GM23338 (cell line): ENCODE measurements at regions not wholly inside any gene's neighbourhood (a gene's known extent, or its start where the extent isn't known, plus 50 kb on each side); places are given as distances from the start of the nearest gene placed in this dataset.

ENCODE experiments used
- ATAC-seq: fragments of 200-7000 bp; cut with Tn5 transposase; 3 replicates; pipeline ENCODE4 v1.9.1; 2020
- DNase-seq: peaks from one replicate; pipeline ENCODE4 v3.0.0-alpha.2; 2015; ENCODE audit warnings: low spot score
- H2AFZ ChIP-seq: fragments of 200-600 bp; sonication (generic); 2 replicates; pipeline ENCODE4 v1.8.0; 2016; ENCODE audit warnings: antibody characterized with exemption, mild to moderate bottlenecking, moderate library complexity
- H3F3A ChIP-seq: fragments of 200-600 bp; sonication (generic); replicated peaks from 2 replicates; pipeline ENCODE4 v1.8.0; 2017; ENCODE audit warnings: antibody characterized with exemption, mixed run types, low read depth
- H3K27ac ChIP-seq: fragments of 200-600 bp; sonication (generic); 2 replicates; pipeline ENCODE4 v1.6.1; 2016; ENCODE audit warnings: low read depth
- H3K27me3 ChIP-seq: fragments of 200-600 bp; sonication (generic); 2 replicates; pipeline ENCODE4 v1.8.0; 2016; ENCODE audit warnings: mild to moderate bottlenecking, mixed run types, moderate library complexity; ENCODE audit not compliant: insufficient read depth
- H3K36me3 ChIP-seq: fragments of 200-600 bp; sonication (generic); 2 replicates; pipeline ENCODE4 v1.8.0; 2016; ENCODE audit warnings: mild to moderate bottlenecking; ENCODE audit not compliant: insufficient read depth
- H3K4me1 ChIP-seq: fragments of 200-600 bp; sonication (generic); 2 replicates; pipeline ENCODE4 v1.8.0; 2016; ENCODE audit warnings: mild to moderate bottlenecking, moderate library complexity; ENCODE audit not compliant: insufficient read depth
- H3K4me2 ChIP-seq: fragments of 200-600 bp; sonication (generic); 2 replicates; pipeline ENCODE4 v1.7.1; 2017; ENCODE audit warnings: mixed run types
- H3K4me3 ChIP-seq: fragments of 200-600 bp; sonication (generic); 2 replicates; pipeline ENCODE4 v1.6.1; 2016; ENCODE audit warnings: mixed run types
- H3K79me2 ChIP-seq: fragments of 200-600 bp; sonication (generic); replicated peaks from 2 replicates; pipeline ENCODE4 v1.8.0; 2017; ENCODE audit warnings: mild to moderate bottlenecking; ENCODE audit not compliant: insufficient read depth
- H3K9me2 ChIP-seq: fragments of 200-600 bp; sonication (generic); 2 replicates; pipeline ENCODE4 v1.8.0; 2017; ENCODE audit not compliant: insufficient read depth
- H4K20me1 ChIP-seq: fragments of 200-600 bp; sonication (generic); replicated peaks from 2 replicates; pipeline ENCODE4 v1.8.0; 2017; ENCODE audit warnings: mild to moderate bottlenecking; ENCODE audit not compliant: insufficient read depth
- H3K27ac Mint-ChIP-seq: 2 replicates; pipeline ENCODE4 v1.8.0; 2020; ENCODE audit warnings: inconsistent platforms, mild to moderate bottlenecking, moderate library complexity, mixed read lengths
- H3K27me3 Mint-ChIP-seq: 3 replicates; pipeline ENCODE4 v1.8.0; 2022; ENCODE audit warnings: low read depth, mild to moderate bottlenecking, moderate library complexity, mixed read lengths, inconsistent platforms; ENCODE audit not compliant: insufficient read depth, poor library complexity
- H3K36me3 Mint-ChIP-seq: 3 replicates; pipeline ENCODE4 v1.8.0; 2021; ENCODE audit warnings: low read depth, mild to moderate bottlenecking, inconsistent platforms, moderate library complexity, mixed read lengths
- H3K4me1 Mint-ChIP-seq: 3 replicates; pipeline ENCODE4 v1.8.0; 2020; ENCODE audit warnings: mild to moderate bottlenecking, inconsistent platforms, mixed read lengths
- H3K4me3 Mint-ChIP-seq: 3 replicates; pipeline ENCODE4 v1.8.0; 2021; ENCODE audit warnings: moderate library complexity, mild to moderate bottlenecking, inconsistent platforms, mixed read lengths
- H3K9me3 Mint-ChIP-seq: 3 replicates; pipeline ENCODE4 v1.8.0; 2020; ENCODE audit warnings: moderate library complexity, mild to moderate bottlenecking, inconsistent platforms, mixed read lengths
- CREB1 ChIP-seq: fragments of 250-450 bp; sonication (Bioruptor Pico); IDR thresholded peaks from 2 replicates; pipeline ENCODE4 v1.5.0; 2020; ENCODE audit warnings: low read depth, mild to moderate bottlenecking, moderate library complexity
- EZH2 ChIP-seq: fragments of 200-600 bp; sonication (generic); IDR thresholded peaks from one replicate; pipeline ENCODE4 v1.8.0; 2017; ENCODE audit warnings: antibody characterized with exemption, mild to moderate bottlenecking, low read depth; ENCODE audit not compliant: unreplicated experiment
- EZH2phosphoT487 ChIP-seq: fragments of 200-600 bp; sonication (generic); IDR thresholded peaks from one replicate; pipeline ENCODE4 v1.8.1; 2018; ENCODE audit warnings: antibody characterized with exemption; ENCODE audit not compliant: unreplicated experiment
- JUNB ChIP-seq: IDR thresholded peaks from one replicate; pipeline ENCODE4 v1.6.1; 2016; ENCODE audit warnings: antibody characterized with exemption; ENCODE audit not compliant: unreplicated experiment
- NANOG ChIP-seq: IDR thresholded peaks from 2 replicates; pipeline ENCODE4 v1.6.1; 2016; ENCODE audit warnings: antibody characterized with exemption, borderline replicate concordance
- POLR2AphosphoS5 ChIP-seq: IDR thresholded peaks from 2 replicates; pipeline ENCODE4 v1.6.1; 2016; ENCODE audit warnings: antibody characterized with exemption, low read depth
- STAT1 ChIP-seq: IDR thresholded peaks from one replicate; pipeline ENCODE4 v1.6.1; 2016; ENCODE audit warnings: antibody characterized with exemption; ENCODE audit not compliant: unreplicated experiment
- ZNF114 ChIP-seq: fragments of 250-450 bp; sonication (Bioruptor Pico); IDR thresholded peaks from 2 replicates; pipeline ENCODE4 v1.5.0; 2020; ENCODE audit warnings: mild to moderate bottlenecking, moderate library complexity
- ZNF331 ChIP-seq: fragments of 250-450 bp; sonication (Bioruptor Pico); IDR thresholded peaks from 2 replicates; pipeline ENCODE4 v1.5.0; 2020; ENCODE audit warnings: low read depth, mild to moderate bottlenecking, moderate library complexity
- TF ChIP-seq, protein P1 (sequence below): fragments of 250-450 bp; sonication (Bioruptor Pico); IDR thresholded peaks from 2 replicates; pipeline ENCODE4 v1.5.0; 2020; ENCODE audit warnings: mild to moderate bottlenecking, moderate library complexity
- TF ChIP-seq, protein P2 (sequence below), 2 experiments: fragments of 200-600 bp in 1 of 2; sonication (generic) in 1 of 2; conservative IDR thresholded peaks; 2 replicates each; pipeline versions ENCODE4 v1.5.1 to v1.6.1; 2016 to 2017; ENCODE audit warnings: antibody characterized with exemption in 2 of 2, low read depth in 2 of 2, mild to moderate bottlenecking in 2 of 2, moderate library complexity in 1 of 2
- TF ChIP-seq, protein P3 (sequence below): IDR thresholded peaks from one replicate; pipeline ENCODE4 v1.6.1; 2018; ENCODE audit warnings: antibody characterized with exemption; ENCODE audit not compliant: unreplicated experiment
- TF ChIP-seq, protein P4 (sequence below): IDR thresholded peaks from 2 replicates; pipeline ENCODE4 v1.6.1; 2016; ENCODE audit warnings: antibody characterized with exemption

DNA sequence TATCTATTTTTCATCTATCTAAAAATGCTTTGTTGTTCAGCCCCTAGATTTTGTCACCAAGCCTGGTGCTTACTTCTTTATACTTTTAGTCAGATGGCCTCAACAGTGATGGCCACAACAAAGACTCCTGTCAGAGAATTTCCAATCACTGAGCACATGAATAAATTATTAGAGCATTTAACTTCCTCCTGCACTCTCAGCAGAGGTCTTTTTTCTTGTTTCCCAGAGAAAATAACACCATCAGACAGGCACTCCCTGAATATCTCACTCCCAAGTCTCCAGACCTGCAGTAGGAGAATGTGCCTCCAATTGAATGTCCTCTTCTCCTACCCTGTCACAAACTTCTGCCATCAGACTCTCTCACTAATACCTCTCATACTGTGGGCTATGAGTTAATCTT, 616.0 kb upstream of the NR5A2 start:
- H3K79me2 ChIP-seq: no peaks in the 10 kb centered on the region
- ATAC-seq (no peak), DNase-seq (no peak)
- Mint-ChIP-seq H3K27ac (no peak overlapping the region), H3K4me3 (no peak overlapping the region), H3K4me1 (0 out of 3 replicates have a peak, but pooled peaks cover 10% of the 10 kb centered on the region), H3K27me3 (peaks cover 3% of the 10 kb centered on the region), H3K9me3 (peaks cover 3% of the 10 kb centered on the region; the same call in 2 of the 3 replicates), H3K36me3 (peaks cover 3% of the 10 kb centered on the region; the same call in 1 of the 3 replicates)
- H3K4me1 ChIP-seq: no peaks in the 10 kb centered on the region
- H4K20me1 ChIP-seq: no peaks in the 10 kb centered on the region
- TF ChIP-seq, protein P1, sequence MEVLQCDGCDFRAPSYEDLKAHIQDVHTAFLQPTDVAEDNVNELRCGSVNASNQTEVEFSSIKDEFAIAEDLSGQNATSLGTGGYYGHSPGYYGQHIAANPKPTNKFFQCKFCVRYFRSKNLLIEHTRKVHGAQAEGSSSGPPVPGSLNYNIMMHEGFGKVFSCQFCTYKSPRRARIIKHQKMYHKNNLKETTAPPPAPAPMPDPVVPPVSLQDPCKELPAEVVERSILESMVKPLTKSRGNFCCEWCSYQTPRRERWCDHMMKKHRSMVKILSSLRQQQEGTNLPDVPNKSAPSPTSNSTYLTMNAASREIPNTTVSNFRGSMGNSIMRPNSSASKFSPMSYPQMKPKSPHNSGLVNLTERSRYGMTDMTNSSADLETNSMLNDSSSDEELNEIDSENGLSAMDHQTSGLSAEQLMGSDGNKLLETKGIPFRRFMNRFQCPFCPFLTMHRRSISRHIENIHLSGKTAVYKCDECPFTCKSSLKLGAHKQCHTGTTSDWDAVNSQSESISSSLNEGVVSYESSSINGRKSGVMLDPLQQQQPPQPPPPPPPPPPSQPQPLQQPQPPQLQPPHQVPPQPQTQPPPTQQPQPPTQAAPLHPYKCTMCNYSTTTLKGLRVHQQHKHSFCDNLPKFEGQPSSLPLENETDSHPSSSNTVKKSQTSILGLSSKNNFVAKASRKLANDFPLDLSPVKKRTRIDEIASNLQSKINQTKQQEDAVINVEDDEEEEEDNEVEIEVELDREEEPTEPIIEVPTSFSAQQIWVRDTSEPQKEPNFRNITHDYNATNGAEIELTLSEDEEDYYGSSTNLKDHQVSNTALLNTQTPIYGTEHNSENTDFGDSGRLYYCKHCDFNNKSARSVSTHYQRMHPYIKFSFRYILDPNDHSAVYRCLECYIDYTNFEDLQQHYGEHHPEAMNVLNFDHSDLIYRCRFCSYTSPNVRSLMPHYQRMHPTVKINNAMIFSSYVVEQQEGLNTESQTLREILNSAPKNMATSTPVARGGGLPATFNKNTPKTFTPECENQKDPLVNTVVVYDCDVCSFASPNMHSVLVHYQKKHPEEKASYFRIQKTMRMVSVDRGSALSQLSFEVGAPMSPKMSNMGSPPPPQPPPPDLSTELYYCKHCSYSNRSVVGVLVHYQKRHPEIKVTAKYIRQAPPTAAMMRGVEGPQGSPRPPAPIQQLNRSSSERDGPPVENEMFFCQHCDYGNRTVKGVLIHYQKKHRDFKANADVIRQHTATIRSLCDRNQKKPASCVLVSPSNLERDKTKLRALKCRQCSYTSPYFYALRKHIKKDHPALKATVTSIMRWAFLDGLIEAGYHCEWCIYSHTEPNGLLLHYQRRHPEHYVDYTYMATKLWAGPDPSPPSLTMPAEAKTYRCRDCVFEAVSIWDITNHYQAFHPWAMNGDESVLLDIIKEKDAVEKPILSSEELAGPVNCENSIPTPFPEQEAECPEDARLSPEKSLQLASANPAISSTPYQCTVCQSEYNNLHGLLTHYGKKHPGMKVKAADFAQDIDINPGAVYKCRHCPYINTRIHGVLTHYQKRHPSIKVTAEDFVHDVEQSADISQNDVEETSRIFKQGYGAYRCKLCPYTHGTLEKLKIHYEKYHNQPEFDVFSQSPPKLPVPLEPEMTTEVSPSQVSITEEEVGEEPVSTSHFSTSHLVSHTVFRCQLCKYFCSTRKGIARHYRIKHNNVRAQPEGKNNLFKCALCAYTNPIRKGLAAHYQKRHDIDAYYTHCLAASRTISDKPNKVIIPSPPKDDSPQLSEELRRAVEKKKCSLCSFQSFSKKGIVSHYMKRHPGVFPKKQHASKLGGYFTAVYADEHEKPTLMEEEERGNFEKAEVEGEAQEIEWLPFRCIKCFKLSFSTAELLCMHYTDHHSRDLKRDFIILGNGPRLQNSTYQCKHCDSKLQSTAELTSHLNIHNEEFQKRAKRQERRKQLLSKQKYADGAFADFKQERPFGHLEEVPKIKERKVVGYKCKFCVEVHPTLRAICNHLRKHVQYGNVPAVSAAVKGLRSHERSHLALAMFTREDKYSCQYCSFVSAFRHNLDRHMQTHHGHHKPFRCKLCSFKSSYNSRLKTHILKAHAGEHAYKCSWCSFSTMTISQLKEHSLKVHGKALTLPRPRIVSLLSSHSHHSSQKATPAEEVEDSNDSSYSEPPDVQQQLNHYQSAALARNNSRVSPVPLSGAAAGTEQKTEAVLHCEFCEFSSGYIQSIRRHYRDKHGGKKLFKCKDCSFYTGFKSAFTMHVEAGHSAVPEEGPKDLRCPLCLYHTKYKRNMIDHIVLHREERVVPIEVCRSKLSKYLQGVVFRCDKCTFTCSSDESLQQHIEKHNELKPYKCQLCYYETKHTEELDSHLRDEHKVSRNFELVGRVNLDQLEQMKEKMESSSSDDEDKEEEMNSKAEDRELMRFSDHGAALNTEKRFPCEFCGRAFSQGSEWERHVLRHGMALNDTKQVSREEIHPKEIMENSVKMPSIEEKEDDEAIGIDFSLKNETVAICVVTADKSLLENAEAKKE (CRISPR knock-in tag): no peak
- TF ChIP-seq EZH2phosphoT487: no peak
- TF ChIP-seq STAT1: no peak
- no peak for TF ChIP-seq ZNF114 (CRISPR knock-in tag)
- TF ChIP-seq, protein P2, sequence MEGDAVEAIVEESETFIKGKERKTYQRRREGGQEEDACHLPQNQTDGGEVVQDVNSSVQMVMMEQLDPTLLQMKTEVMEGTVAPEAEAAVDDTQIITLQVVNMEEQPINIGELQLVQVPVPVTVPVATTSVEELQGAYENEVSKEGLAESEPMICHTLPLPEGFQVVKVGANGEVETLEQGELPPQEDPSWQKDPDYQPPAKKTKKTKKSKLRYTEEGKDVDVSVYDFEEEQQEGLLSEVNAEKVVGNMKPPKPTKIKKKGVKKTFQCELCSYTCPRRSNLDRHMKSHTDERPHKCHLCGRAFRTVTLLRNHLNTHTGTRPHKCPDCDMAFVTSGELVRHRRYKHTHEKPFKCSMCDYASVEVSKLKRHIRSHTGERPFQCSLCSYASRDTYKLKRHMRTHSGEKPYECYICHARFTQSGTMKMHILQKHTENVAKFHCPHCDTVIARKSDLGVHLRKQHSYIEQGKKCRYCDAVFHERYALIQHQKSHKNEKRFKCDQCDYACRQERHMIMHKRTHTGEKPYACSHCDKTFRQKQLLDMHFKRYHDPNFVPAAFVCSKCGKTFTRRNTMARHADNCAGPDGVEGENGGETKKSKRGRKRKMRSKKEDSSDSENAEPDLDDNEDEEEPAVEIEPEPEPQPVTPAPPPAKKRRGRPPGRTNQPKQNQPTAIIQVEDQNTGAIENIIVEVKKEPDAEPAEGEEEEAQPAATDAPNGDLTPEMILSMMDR (conservative IDR thresholded peaks at IDR 0.05; ENCODE audit: low read depth in 2 of 2): no peak
- TF ChIP-seq, protein P3, sequence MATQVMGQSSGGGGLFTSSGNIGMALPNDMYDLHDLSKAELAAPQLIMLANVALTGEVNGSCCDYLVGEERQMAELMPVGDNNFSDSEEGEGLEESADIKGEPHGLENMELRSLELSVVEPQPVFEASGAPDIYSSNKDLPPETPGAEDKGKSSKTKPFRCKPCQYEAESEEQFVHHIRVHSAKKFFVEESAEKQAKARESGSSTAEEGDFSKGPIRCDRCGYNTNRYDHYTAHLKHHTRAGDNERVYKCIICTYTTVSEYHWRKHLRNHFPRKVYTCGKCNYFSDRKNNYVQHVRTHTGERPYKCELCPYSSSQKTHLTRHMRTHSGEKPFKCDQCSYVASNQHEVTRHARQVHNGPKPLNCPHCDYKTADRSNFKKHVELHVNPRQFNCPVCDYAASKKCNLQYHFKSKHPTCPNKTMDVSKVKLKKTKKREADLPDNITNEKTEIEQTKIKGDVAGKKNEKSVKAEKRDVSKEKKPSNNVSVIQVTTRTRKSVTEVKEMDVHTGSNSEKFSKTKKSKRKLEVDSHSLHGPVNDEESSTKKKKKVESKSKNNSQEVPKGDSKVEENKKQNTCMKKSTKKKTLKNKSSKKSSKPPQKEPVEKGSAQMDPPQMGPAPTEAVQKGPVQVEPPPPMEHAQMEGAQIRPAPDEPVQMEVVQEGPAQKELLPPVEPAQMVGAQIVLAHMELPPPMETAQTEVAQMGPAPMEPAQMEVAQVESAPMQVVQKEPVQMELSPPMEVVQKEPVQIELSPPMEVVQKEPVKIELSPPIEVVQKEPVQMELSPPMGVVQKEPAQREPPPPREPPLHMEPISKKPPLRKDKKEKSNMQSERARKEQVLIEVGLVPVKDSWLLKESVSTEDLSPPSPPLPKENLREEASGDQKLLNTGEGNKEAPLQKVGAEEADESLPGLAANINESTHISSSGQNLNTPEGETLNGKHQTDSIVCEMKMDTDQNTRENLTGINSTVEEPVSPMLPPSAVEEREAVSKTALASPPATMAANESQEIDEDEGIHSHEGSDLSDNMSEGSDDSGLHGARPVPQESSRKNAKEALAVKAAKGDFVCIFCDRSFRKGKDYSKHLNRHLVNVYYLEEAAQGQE: no peak
- TF ChIP-seq EZH2: no peak
- no peak for TF ChIP-seq JUNB
- no peak for TF ChIP-seq NANOG
- no peak for TF ChIP-seq ZNF331 (CRISPR knock-in tag)
- no peak for TF ChIP-seq POLR2AphosphoS5
- TF ChIP-seq, protein P4, sequence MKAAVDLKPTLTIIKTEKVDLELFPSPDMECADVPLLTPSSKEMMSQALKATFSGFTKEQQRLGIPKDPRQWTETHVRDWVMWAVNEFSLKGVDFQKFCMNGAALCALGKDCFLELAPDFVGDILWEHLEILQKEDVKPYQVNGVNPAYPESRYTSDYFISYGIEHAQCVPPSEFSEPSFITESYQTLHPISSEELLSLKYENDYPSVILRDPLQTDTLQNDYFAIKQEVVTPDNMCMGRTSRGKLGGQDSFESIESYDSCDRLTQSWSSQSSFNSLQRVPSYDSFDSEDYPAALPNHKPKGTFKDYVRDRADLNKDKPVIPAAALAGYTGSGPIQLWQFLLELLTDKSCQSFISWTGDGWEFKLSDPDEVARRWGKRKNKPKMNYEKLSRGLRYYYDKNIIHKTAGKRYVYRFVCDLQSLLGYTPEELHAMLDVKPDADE: no peak
- no peak for TF ChIP-seq CREB1 (CRISPR knock-in tag)
- H3F3A ChIP-seq: no peaks in the 10 kb centered on the region
- H3K27ac ChIP-seq: no peak overlapping the region
- H3K4me3 ChIP-seq: no peak overlapping the region
- H3K4me2 ChIP-seq: no peak overlapping the region
- 0 out of 2 replicates have a peak, but pooled peaks cover 3% of the 10 kb centered on the region for H3K9me2 ChIP-seq
- no peaks in the 10 kb centered on the region for H3K36me3 ChIP-seq
- H2AFZ ChIP-seq: no peak overlapping the region
- no peaks in the 10 kb centered on the region for H3K27me3 ChIP-seq
